ENCODE measurements at regions not wholly inside any gene's neighbourhood (a gene's known extent, or its start where the extent isn't known, plus 50 kb on each side); places are given as distances from the start of the nearest gene placed in this dataset.

- TF ChIP-seq EZH2 (IDR thresholded peaks at IDR 0.05; ENCODE audit: borderline replicate concordance, low read length) (no peak), CTCF (IDR thresholded peaks at IDR 0.05; ENCODE audit: low read length) (no peak)
These were observed 133.0 kb downstream of the URI1 start for GRCh38 chr19:30074741-30075715.
